NCI-H748 treated with DMSO at 0.1 percent for 48 hours (cell line): ENCODE measurements at regions not wholly inside any gene's neighbourhood (a gene's known extent, or its start where the extent isn't known, plus 50 kb on each side); places are given as distances from the start of the nearest gene placed in this dataset.
"Not testable (repeated sequence)": the region's sequence is repeated elsewhere in the genome, so short reads cannot be mapped to it uniquely, and the experiment has no call there.

ENCODE experiments used
- DNase-seq: peaks from one replicate; lab custom pipeline; 2025; lab: John Stamatoyannopoulos, UW

DNA sequence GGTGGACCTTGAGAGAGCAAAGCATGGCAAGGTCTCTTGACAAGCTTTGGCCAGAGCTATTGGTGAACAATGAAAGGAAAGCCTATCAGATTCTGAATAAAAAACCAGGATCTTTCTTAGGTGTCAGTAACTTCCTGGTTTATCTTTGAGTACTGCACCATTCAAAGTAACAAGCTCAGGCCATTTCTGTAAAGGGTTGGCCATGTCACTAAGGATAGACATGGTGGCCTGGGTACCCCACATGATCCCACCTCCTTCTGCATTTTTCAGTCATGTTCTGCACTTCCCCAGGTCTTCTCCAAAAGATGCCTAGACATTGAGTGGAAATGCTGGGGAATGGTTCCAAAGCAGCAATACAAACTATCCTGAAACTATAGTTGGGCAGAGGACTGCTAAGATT is 242.0 kb downstream of the ARHGAP12 start:
- no peak for DNase-seq

DNA sequence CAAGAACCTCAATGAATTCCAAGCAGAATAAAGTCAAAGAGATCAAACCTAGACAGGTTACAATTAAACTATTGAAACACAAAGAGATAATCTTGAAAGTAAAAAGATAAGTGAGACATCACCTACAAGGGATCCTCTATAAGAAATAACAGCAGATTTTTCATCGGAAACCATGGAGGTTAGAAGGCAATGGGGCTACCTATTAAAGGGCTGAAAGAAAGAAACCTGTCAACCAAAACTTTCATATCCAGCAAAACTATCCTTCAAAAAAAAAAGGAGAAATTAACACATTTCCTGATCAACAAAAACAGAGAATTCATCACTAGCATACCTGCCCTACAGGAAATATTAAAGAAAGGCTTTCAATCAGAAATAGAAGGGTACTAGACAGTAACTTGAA is 244.9 kb downstream of the ARHGAP12 start:
- DNase-seq = no peak

DNA sequence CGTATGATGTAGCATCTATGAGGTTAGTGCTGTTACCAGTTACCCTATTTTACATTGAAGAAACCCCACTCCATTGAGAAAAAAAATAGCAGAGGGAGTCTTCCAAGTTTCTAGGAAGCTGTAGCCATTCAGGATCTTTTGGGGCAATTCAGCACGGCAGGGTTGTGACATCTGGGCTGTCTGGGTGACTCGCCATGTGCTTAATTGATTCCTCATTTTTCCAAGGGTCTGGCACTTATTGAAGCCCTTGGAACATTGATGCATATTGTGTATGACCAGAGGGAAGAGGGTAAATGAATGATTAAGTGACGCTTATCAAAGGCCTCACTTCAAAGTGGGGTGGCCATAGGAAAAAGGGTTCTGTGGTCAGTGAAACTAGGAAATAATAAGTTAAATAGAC is 248.7 kb downstream of the ARHGAP12 start:
- DNase-seq = no peak

DNA sequence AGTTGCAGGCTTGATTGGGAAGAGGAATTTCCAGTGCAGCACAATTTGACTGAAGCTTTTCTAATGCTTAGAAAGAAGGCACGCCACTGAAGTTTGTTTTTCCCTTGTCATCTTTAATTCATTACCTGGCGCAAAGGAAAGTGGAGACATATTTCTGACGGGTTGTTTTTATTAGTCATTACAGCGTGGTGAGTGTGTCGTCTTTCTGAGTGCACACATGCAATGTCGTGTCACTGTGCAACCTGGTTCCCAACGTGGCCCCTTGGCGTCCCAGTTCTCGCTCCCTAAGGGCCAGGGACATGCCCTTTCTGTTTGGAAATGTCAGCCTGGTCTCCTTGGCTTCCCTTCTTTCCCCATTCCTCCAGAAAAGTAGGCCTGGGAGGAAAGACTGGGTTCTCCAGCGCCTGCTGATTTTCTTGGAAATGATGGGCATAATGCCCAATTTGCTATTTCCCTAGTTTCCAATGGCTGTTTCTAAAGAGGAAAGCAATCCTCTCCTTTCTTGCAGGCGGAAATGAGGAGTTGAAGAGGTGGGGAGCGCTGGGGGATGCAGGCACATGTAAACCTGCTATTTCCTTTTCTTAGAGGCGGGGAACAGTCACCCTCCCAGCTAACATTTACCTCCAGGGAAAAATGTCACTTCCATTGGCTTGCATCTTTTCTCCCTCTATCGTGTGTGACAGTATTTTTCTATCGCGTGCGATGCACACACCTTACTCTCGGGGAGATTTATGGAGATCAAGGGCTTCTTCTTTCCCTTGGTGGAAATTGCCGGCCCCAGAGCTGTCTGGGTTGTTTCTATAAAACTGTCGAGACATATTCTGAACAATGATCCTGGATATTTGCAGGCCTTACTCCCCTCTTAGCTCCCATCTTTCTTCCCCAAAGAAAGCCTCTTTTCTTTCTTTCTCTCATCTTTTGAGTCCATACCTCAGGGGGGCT is 249.8 kb downstream of the ARHGAP12 start:
- no peak for DNase-seq

DNA sequence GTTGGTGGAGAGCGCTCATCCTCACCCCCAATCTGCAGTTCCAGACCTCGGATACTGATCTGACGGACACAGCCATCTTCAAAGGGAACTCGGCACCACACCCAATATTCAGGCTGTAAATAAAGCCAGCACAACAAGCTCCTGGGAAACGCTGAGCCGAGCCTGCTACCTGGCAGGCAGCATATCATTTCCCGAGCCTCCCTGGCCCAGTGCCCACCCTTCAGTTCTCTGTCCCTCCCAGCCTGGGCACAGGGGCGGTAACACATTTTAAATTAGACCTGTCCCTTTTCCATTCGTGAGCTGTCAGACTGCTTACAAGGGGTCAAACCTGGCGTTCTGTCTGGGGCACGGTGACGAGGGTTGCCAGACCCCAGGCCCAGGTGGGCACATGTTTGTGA is 250.5 kb downstream of the ARHGAP12 start:
- DNase-seq = peak; percentile 17

DNA sequence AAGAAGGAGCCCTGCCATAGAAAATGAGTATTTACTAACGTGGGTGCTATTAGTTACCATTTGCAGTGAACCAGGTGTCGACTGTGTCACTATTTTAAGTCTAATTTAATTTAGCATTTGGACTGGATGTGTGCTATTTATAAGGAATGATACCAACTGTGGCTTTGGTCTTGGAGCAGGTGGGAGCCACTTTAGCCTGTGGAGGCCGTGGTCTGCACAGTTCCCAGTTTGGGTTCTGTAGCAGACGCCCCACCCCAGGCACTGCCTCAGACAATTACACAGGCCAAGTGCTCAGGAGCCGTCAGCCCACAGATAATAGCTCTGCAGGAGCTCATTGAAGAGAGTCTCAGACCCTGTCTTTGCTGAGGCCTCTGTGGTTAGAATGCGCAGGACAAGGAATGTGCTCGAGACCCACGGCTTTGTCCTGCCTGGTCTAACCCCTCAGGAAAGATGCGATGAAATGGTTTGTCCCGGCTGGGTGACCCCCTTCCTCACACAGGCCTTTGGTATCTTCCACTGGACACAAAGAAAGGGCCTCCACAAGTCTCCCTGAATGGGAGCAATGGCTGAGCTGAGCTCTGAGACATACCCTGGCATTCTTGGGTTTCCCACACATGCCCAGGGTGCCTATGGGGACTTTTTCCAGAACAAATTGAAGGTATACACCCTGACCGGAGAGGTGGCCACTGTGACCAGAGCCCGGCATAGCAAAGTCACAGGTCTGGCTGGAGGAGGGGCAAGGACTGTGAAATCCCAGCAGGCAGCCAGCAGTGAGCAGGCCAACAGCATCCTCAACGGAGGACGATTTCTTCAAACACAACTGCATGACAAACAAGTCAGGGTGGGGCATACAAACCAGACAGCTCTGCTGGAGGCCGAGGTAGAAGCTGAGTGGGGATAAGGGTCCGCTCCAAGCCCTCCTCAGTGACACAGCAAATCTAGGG is 251.2 kb downstream of the ARHGAP12 start:
- DNase-seq = no peak

DNA sequence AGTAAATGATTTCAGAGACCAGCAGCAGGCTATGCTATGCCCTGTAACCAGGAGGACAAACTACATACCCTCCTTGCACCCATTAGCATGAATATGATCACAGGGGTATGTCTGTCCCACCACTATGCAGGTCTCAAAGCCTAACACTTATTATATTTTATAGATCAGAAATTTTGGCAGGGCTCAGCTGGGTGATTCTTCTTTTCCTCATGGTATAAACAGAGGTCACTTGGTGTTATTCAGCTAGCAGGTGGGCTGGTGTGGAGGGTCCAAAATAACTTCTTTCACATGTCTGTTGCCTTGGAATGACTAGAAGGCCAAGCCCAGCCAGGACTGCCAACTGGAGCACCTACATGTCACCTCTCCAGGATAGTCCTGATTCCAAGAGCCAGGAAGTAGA is 252.9 kb downstream of the ARHGAP12 start:
- DNase-seq = no peak

DNA sequence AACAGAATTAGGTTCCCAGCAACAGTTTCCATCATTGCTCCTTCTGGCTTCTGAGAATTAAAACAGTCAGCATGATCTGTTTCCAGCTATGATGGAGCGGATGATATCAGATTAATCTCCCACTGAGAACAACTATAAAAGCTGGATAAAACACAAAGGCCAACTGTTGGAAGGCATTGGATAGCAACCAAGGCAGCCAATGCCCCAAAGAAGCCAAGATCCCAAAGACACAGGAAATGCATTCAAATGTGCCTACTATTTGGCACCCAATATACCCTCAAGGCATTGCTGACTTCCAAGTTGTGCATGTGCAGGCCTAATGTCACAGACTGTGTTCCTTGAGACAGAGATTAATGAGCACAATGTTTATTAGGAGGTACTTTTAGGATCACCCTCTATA is 259.3 kb downstream of the ARHGAP12 start:
- no peak for DNase-seq

DNA sequence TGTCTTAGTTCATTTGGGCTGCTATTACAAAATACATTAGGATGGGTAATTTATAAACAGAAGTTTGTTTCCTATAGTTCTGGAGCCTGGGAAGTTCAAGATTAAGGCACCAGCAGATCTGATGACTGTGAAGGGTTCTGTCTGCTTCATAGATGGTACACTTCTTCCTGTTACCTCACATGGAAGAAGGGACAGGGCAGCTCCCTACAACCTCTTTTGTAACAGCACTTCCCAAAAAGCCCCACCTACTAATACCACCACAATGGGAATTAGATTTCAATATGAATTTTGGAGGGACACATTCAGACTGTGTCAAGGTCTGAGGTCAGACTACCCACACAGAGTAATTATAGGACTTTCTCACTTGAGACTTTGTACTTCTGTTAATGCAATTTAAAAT is 260.3 kb downstream of the ARHGAP12 start:
- no peak for DNase-seq

DNA sequence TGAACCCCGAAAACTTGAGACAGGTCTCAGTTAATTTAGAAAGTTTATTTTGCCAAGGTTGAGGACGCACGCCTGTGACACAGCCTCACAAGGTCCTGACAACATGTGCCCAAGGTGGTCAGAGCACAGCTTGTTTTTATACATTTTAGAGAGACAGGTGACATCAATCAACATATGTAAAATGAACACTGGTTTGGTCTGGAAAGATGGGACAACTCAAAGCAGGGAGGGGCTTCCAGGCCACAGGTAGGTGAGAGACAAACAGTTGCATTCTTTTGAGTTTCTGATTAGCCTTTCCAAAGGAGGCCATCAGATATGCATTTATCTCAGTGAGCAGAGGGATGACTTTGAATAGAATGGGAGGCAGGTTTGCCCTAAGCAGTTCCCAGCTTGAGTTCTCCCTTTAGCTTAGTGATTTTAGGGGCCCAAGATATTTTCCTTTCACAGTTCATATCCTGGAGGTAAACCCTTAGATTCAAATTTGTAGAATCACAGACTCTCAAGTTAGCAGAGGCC is 262.8 kb downstream of the ARHGAP12 start:
- DNase-seq = not testable (repeated sequence)

DNA sequence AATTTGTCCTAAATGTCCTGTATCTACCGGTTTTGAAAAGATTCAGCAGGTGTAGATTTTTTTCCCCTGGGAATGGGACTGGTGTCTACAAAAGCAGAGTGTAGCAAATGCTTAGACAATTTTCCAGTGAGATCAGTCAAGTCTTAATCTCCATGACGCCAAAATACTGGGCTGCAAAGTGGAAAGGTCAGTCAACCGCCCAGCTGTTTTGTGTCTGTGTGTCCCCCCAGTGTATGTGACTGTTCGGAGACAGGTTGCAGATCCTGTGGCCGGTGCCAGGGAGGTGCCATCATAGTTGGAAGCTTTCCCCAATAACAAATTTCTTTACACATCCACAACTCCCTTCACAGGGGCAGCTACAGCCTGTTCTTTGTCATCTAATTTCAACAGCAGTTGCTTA is 263.8 kb downstream of the ARHGAP12 start:
- no peak for DNase-seq

DNA sequence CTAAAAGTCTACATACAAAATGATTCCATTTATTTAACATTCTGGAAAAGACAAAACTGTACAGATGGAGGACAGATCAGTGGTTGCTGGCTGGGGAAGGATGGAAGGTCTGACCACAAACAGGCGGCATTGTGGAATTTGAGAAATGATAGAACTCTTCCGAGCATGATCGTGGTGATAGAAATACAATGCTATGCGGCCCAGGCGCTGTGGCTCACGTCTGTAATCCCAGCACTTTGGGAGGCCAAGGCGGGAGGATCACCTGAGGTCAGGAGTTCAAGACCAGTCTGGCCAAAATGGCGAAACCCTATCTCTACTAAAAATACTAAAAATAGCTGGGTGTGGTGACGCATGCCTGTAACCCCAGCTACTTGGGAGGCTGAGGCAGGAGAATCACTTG is 264.6 kb downstream of the ARHGAP12 start:
- DNase-seq = not testable (repeated sequence)

DNA sequence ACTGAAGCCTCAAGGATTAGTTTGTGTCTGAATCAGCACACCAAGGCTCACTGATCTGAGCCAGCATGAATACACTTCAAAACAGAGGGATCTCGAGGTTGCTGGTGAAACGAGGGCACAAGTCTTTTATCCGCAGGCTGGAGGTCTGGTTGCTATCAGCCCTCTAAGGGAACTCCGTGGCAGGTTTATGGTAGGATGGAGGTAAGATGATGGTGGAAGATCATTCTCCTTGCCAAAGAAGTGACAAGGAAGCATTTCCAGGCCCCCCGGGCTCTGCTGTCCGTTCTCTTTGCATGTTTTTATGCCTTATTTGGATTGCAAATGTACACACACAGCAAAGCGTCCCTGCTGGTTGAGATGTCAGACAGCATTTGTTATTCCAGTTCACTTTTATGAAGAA is 268.3 kb downstream of the ARHGAP12 start:
- no peak for DNase-seq

DNA sequence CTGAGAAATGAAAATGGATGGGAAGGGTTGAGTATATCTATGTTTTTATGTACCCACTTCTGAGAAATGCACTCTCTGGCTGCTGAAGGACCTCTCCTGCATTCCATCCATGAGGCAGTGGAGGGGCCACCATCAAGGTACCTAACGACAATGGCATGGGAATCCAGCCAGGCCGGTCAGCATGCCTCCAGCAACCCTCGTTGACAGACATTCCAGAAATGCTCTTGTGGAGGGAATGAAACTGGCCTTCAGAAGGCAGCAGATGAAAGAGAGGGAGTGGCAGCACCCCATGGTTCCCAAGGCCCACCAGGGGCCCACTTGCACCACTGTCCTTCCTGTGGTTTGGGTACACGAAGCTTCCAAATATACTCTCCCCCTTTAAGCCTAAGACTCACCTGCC is 269.0 kb downstream of the ARHGAP12 start:
- DNase-seq = no peak

DNA sequence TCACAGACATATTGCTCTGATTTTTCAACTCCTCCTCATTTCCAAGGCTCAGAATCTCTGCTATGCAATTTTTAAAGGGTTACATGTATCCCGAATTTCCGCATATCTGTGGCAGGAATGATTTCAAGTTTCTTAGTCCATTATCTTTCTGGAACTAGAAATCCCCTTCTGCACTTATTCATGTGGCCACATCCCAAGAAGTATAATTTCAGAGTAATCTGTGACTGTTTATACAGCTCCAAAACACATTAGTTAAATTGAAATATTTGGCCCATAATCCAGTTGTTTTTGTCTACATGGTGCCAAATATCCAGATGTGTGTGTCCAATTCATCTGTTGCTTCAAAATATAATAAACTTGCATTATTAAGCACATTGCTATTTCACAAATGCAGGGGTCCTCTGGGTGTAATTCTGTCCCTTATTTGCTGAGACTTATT is 271.2 kb downstream of the ARHGAP12 start:
- DNase-seq = no peak

DNA sequence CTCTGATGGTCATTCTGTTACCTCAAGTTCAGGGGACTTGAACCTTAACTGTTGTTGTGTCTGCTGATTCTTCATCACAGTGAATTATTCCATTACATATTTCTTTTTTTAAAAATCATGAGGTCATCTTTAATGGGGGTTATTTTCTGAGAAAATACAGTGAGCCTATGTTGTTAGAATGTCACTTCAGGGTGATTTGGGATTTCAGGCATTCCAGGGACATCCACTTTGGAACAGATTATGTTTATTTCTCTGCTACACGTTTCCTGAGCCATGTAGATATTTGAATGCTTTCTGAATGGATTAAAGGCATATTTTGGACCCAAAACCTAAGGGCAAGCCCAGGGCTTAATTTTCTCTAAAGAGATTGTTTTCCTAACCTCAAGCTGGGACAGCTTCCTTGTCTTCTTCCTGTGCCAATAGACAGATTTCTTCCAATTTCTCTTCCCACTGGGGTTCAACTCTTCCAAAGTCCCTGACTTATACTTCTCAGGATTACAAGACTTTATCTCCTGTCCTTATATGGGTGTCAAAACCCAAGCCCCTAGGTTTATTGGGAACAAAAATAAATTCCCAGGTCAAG is 271.7 kb downstream of the ARHGAP12 start:
- no peak for DNase-seq

DNA sequence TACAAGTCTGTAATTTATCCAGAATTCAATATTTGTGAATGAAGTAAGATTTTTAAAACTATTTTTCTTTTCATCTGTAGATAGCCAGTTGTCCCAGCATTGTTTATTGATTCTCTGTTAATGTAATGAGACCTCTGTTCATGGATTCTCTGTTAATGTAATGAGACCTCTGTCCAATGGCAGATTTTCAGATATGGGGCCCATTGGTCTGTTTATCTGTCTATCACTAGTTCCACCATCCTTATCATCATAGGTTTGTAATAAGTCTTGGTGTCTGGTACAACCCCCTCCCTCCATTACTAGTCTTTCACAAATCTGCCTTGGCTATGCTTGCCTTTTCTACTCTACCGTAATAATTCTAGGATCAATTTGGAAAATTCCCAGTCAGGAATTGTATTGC is 276.6 kb downstream of the ARHGAP12 start:
- no peak for DNase-seq

DNA sequence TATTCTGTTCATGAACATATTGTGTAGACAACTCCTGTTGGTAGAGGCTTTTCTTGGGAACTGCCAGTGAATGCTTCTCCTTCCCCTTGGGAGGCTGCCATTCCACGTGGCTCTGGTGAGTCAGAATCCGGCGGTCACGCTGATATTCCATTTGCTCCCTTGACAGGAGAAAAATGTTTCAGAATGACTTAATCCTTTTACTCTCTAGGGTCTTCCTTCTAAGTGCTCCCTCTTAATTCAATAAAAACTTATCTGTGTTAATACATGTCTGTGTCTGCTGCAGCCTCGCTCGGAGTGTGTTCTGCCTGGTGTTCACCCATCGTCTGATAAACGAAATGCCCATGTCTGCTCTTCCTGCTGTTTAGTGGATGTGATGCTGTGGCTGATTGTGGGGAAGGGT is 278.6 kb downstream of the ARHGAP12 start:
- no peak for DNase-seq

DNA sequence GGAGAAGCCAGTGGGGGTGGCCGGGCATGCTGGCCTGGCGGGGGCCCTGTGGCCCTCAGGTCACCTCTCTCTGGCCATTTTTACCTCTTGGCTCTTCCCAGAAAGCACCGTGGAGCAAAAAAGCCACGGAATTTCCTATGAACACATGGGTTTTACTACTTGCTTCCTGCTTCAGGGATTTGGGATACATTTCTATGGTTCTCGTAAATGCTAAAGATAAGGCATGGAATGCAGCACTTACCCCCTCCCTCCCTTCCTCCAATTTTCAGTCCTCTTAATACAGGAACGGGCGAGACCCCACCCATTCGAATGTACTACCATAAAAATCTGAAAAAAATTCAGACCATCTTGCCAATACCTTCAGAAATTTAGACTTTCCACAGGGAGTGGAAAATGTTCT is 279.7 kb downstream of the ARHGAP12 start:
- DNase-seq = no peak

DNA sequence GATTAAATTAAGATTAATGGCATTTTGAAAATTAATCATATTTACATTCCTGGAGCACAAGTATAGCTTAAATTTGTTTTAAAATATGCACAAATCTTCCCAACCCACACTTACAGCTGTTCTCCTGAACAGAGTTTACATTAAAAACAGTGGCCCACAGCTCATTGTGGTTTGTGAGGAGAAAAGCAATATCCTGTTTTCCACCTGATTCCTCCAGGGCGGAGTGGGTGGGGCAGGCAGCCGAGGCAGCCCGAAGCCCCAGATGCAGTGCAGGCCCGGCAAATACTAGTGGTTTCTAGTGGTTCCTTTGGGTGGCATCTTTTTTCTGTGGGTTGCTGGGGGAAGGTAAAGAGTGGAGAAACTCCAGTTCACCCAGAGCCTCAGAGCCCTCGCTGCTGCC is 280.8 kb downstream of the ARHGAP12 start:
- DNase-seq = no peak

DNA sequence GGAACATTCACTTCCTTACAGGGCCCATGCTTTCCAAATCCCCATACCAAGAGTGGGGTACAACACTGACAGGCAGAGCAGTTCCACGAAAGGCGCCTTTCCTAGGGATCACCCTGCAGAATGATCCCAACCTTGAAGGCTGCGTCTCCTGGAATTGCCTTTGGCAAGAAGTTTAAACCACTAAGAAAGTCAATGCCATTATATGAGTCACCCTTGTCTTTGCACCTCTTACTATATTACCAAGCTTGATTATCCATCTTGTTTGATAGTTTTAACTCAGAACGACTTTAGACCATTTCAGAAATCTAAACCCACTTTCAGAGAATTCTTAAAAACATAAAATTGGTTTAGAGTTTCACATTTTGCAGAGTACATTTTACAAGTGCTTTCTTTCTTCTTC is 282.1 kb downstream of the ARHGAP12 start:
- DNase-seq = no peak

DNA sequence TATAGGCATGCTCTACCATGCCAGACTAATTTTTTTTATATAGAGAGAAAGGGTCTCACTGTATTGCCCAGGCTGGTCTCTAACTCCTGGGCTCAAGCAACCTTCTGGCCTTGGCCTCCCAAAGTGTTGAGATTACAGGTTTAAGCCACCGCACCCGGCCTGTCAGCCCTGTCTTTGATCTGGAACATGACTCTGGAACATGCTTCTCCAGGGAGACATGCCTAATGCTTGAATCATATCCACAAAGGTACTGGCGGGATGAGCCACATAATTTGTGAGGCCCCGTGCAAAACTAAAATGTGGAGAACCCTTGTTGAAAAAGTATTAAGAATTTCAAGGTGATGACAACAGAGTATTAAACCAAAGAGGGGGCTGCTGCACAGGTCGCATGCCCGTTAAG is 282.8 kb downstream of the ARHGAP12 start:
- DNase-seq = no peak
